DND-41 (cell line): ENCODE measurements at regions not wholly inside any gene's neighbourhood (a gene's known extent, or its start where the extent isn't known, plus 50 kb on each side); places are given as distances from the start of the nearest gene placed in this dataset.

Experiments
- ATAC-seq: fragments of 200-7000 bp; cut with Tn5 transposase; 3 replicates; pipeline ENCODE4 v1.9.1; 2021; ENCODE audit warnings: low read depth; ENCODE audit not compliant: insufficient read depth
- DNase-seq: peaks from one replicate; pipeline ENCODE4 v3.0.0-alpha.2; 2020
- H2AFZ ChIP-seq: 2 replicates; pipeline ENCODE4 v1.6.0; 2012; ENCODE audit warnings: low read depth, low read length
- H3K27ac ChIP-seq: 2 replicates; pipeline ENCODE4 v1.5.1; 2012; ENCODE audit warnings: low read length, inconsistent platforms
- H3K27me3 ChIP-seq: fragments of 200-600 bp; sonication (generic); 2 replicates; pipeline ENCODE4 v1.6.0; 2012; ENCODE audit warnings: low read length, mild to moderate bottlenecking, inconsistent platforms; ENCODE audit not compliant: insufficient read depth, poor library complexity
- H3K36me3 ChIP-seq: 2 replicates; pipeline ENCODE4 v1.5.1; 2012; ENCODE audit warnings: low read length, inconsistent platforms; ENCODE audit not compliant: insufficient read depth
- H3K4me1 ChIP-seq: 2 replicates; pipeline ENCODE4 v1.5.1; 2012; ENCODE audit warnings: mild to moderate bottlenecking, low read length; ENCODE audit not compliant: insufficient read depth
- H3K4me2 ChIP-seq: 2 replicates; pipeline ENCODE4 v1.6.0; 2012; ENCODE audit warnings: mild to moderate bottlenecking, moderate library complexity, low read length, inconsistent platforms; ENCODE audit not compliant: insufficient read depth
- H3K4me3 ChIP-seq, 2 experiments: fragments of 200-600 bp in 1 of 2; shearing (Covaris generic) in 1 of 2; 2 replicates each; pipeline ENCODE4 v1.5.1; 2012 to 2016; ENCODE audit warnings: inconsistent platforms in 2 of 2, low read length in 2 of 2, mild to moderate bottlenecking in 2 of 2, low read depth in 1 of 2, moderate library complexity in 1 of 2
- H3K79me2 ChIP-seq: 2 replicates; pipeline ENCODE4 v1.6.0; 2012; ENCODE audit warnings: low read length, inconsistent platforms; ENCODE audit not compliant: insufficient read depth
- H3K9ac ChIP-seq: 2 replicates; pipeline ENCODE4 v1.6.0; 2012; ENCODE audit warnings: low read depth, mild to moderate bottlenecking, inconsistent platforms, low read length, moderate library complexity
- H3K9me3 ChIP-seq: 2 replicates; pipeline ENCODE4 v1.5.1; 2012; ENCODE audit warnings: low read length, moderate library complexity, mild to moderate bottlenecking, inconsistent platforms; ENCODE audit not compliant: insufficient read depth, severe bottlenecking
- H4K20me1 ChIP-seq: 2 replicates; pipeline ENCODE4 v1.6.0; 2012; ENCODE audit warnings: low read length; ENCODE audit not compliant: insufficient read depth
- CTCF ChIP-seq: IDR thresholded peaks from 2 replicates; pipeline ENCODE4 v1.5.1; 2012; ENCODE audit warnings: borderline replicate concordance, low read length, moderate library complexity, mild to moderate bottlenecking; ENCODE audit not compliant: poor library complexity, severe bottlenecking; ENCODE audit errors: extremely low read depth
- EZH2 ChIP-seq: IDR thresholded peaks from 3 replicates; pipeline ENCODE4 v1.6.1; 2012; ENCODE audit warnings: borderline replicate concordance, low read depth, mild to moderate bottlenecking, moderate library complexity, low read length, inconsistent platforms; ENCODE audit not compliant: severe bottlenecking

GRCh38 chr22:22770881-22771280, 116.7 kb upstream of the IGLL5 start:
- Histone ChIP-seq H3K27ac (no peak overlapping the region), H3K9ac (no peak overlapping the region), H3K4me2 (no peak overlapping the region), H3K36me3 (no peaks in the 10 kb centered on the region), H2AFZ (no peak overlapping the region), H3K27me3 (no peaks in the 10 kb centered on the region), H4K20me1 (no peaks in the 10 kb centered on the region), H3K9me3 (no peaks in the 10 kb centered on the region), H3K4me3 (no peak overlapping the region), H3K4me1 (no peaks in the 10 kb centered on the region), H3K79me2 (no peaks in the 10 kb centered on the region)
- TF ChIP-seq CTCF (no peak), EZH2 (no peak)
- DNase-seq (no peak), ATAC-seq (no peak)

- DNase-seq (no peak), ATAC-seq (no peak)
- no peaks in the 10 kb centered on the region for H4K20me1 ChIP-seq
- H3K27me3 ChIP-seq = no peaks in the 10 kb centered on the region
- H3K9ac ChIP-seq = no peak overlapping the region
- no peaks in the 10 kb centered on the region for H3K4me1 ChIP-seq
- TF ChIP-seq EZH2 (no peak), CTCF (no peak)
- no peak overlapping the region for H2AFZ ChIP-seq
- H3K9me3 ChIP-seq = no peaks in the 10 kb centered on the region
- H3K4me2 ChIP-seq = no peak overlapping the region
- H3K4me3 ChIP-seq = no peak overlapping the region
- no peaks in the 10 kb centered on the region for H3K36me3 ChIP-seq
- H3K79me2 ChIP-seq = no peaks in the 10 kb centered on the region
- H3K27ac ChIP-seq = no peak overlapping the region
Observed at GRCh38 chr22:22771696-22772377, 115.8 kb upstream of the IGLL5 start.

GRCh38 chr22:22772396-22772795, 115.2 kb upstream of the IGLL5 start:
- no peaks in the 10 kb centered on the region for H3K79me2 ChIP-seq
- H4K20me1 ChIP-seq = no peaks in the 10 kb centered on the region
- H3K9ac ChIP-seq = no peak overlapping the region
- TF ChIP-seq EZH2 (no peak), CTCF (no peak)
- H3K4me3 ChIP-seq = no peak overlapping the region
- no peaks in the 10 kb centered on the region for H3K27me3 ChIP-seq
- no peak for DNase-seq
- ATAC-seq = no peak
- H2AFZ ChIP-seq = no peak overlapping the region
- no peak overlapping the region for H3K27ac ChIP-seq
- no peak overlapping the region for H3K4me2 ChIP-seq
- H3K4me1 ChIP-seq = no peaks in the 10 kb centered on the region
- no peaks in the 10 kb centered on the region for H3K9me3 ChIP-seq
- no peaks in the 10 kb centered on the region for H3K36me3 ChIP-seq
